ENCODE measurements at regions not wholly inside any gene's neighbourhood (a gene's known extent, or its start where the extent isn't known, plus 50 kb on each side); places are given as distances from the start of the nearest gene placed in this dataset.

DNA sequence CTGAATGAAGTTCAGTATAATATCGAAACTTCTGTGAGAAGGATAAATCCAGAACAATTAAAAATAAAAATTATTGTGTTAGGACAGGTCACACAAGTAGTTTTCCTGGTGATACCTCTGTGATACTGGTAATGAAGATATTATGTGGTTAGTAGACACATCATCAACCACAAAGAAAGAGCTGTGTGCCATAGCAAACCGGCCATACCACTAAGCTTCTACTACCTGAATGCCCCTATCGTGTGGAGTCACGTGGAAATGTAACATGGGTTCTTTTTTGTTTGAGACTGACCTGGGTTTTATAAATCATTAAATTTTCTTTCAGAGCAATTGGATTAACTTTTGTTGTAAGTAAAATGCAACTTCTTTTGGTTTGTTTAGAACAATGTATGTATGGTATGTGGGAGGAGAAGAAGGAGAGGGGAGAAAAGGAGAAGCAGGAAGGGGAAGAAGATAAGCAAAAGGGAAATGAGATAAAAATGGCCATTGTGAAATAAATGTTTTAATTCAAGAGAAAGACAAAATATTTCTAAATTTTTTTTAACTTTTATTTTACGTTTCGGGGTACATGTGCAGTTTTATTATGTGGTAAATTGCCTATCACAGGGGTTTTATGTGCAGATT is 58.2 kb upstream of the LRRC8B start:
- TF ChIP-seq SPI1 (IDR thresholded peaks at IDR 0.05; ENCODE audit: borderline replicate concordance, low read depth) (peak; percentile 79; the same call in 1 of the 2 replicates), GABPA (IDR thresholded peaks at IDR 0.05; ENCODE audit: low read depth) (no peak)
- TF ChIP-seq, protein P1, sequence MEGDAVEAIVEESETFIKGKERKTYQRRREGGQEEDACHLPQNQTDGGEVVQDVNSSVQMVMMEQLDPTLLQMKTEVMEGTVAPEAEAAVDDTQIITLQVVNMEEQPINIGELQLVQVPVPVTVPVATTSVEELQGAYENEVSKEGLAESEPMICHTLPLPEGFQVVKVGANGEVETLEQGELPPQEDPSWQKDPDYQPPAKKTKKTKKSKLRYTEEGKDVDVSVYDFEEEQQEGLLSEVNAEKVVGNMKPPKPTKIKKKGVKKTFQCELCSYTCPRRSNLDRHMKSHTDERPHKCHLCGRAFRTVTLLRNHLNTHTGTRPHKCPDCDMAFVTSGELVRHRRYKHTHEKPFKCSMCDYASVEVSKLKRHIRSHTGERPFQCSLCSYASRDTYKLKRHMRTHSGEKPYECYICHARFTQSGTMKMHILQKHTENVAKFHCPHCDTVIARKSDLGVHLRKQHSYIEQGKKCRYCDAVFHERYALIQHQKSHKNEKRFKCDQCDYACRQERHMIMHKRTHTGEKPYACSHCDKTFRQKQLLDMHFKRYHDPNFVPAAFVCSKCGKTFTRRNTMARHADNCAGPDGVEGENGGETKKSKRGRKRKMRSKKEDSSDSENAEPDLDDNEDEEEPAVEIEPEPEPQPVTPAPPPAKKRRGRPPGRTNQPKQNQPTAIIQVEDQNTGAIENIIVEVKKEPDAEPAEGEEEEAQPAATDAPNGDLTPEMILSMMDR (IDR thresholded peaks at IDR 0.05; ENCODE audit: insufficient read depth, low read length), result no peak
- Histone ChIP-seq H3K27ac (replicated peaks) (peak overlapping the region; percentile 76), H3K27me3 (ENCODE audit: insufficient read depth, poor library complexity, severe bottlenecking) (no peaks in the 10 kb centered on the region), H3K4me3 (replicated peaks; ENCODE audit: insufficient read depth, low read length) (0 out of 2 replicates have a peak overlapping the region, but pooled peaks have one; percentile 2)
- DNase-seq (ENCODE audit: low read depth in 1 of 2, low spot score in 1 of 2), result peak in 1 of 2 experiments; percentile 55

DNA sequence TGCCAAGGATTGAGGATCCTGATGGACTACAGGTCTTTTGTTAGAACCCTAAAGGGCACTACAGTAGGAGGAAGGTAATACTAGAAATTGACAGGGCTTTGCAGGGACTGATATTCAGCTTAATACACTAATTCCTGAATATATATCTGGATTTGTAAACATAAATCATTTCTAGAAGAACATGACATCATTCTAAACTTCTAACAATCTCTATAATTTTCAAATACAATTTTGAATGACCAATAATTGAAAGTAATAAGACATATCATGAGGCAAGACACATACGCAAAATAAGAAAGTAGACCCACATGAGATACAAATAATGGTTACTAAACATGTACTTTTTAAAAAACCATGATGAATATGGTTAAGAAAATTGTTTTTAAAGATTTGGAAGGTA is 52.4 kb upstream of the LRRC8B start:
- Histone ChIP-seq H3K4me3 (replicated peaks; ENCODE audit: insufficient read depth, low read length) (no peak overlapping the region), H3K27me3 (ENCODE audit: insufficient read depth, poor library complexity, severe bottlenecking) (no peaks in the 10 kb centered on the region), H3K27ac (replicated peaks) (no peak overlapping the region)
- no peak for TF ChIP-seq POLR2AphosphoS5 (IDR thresholded peaks at IDR 0.05; ENCODE audit: low read depth)
- no peak for TF ChIP-seq GABPA (IDR thresholded peaks at IDR 0.05; ENCODE audit: low read depth)
- TF ChIP-seq, protein P2, sequence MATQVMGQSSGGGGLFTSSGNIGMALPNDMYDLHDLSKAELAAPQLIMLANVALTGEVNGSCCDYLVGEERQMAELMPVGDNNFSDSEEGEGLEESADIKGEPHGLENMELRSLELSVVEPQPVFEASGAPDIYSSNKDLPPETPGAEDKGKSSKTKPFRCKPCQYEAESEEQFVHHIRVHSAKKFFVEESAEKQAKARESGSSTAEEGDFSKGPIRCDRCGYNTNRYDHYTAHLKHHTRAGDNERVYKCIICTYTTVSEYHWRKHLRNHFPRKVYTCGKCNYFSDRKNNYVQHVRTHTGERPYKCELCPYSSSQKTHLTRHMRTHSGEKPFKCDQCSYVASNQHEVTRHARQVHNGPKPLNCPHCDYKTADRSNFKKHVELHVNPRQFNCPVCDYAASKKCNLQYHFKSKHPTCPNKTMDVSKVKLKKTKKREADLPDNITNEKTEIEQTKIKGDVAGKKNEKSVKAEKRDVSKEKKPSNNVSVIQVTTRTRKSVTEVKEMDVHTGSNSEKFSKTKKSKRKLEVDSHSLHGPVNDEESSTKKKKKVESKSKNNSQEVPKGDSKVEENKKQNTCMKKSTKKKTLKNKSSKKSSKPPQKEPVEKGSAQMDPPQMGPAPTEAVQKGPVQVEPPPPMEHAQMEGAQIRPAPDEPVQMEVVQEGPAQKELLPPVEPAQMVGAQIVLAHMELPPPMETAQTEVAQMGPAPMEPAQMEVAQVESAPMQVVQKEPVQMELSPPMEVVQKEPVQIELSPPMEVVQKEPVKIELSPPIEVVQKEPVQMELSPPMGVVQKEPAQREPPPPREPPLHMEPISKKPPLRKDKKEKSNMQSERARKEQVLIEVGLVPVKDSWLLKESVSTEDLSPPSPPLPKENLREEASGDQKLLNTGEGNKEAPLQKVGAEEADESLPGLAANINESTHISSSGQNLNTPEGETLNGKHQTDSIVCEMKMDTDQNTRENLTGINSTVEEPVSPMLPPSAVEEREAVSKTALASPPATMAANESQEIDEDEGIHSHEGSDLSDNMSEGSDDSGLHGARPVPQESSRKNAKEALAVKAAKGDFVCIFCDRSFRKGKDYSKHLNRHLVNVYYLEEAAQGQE (IDR thresholded peaks at IDR 0.05; ENCODE audit: insufficient replicate concordance, low read depth), result no peak
- TF ChIP-seq, protein P1 (IDR thresholded peaks at IDR 0.05; ENCODE audit: insufficient read depth, low read length), result no peak
- TF ChIP-seq SPI1 (IDR thresholded peaks at IDR 0.05; ENCODE audit: borderline replicate concordance, low read depth), result no peak
- DNase-seq (ENCODE audit: low read depth in 1 of 2, low spot score in 1 of 2), result no peak

DNA sequence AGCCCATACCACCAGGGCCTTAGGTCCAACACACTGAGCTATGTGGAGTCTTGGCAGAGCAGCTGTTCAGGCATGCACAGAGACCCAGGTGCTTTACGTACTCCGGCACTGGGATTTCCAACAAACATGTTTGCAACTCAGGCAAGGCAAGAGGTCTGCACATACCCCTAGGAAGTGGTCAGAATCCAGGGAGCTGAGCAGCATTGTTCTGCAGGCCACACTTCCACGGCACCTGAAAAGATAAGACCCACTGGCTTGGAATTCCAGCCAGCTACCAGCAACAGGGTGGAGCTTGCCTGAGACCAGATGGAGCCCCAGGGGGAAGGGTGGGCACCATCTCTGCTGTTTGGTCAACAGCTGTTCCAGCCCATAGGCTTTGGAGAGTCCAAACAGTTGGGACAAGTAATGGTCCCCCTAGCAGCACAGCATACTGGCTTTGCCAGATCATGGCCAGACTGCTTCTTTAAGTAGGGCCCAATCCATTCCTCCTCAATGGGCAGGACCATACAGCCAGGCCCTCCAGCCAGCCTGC is 51.7 kb upstream of the LRRC8B start:
- Histone ChIP-seq H3K4me3 (replicated peaks; ENCODE audit: insufficient read depth, low read length) (no peak overlapping the region), H3K27ac (replicated peaks) (no peak overlapping the region), H3K27me3 (ENCODE audit: insufficient read depth, poor library complexity, severe bottlenecking) (no peaks in the 10 kb centered on the region)
- no peak for DNase-seq (ENCODE audit: low read depth in 1 of 2, low spot score in 1 of 2)
- TF ChIP-seq, protein P1 (IDR thresholded peaks at IDR 0.05; ENCODE audit: insufficient read depth, low read length), result no peak
- TF ChIP-seq SPI1 (IDR thresholded peaks at IDR 0.05; ENCODE audit: borderline replicate concordance, low read depth) (no peak), GABPA (IDR thresholded peaks at IDR 0.05; ENCODE audit: low read depth) (no peak), POLR2AphosphoS5 (IDR thresholded peaks at IDR 0.05; ENCODE audit: low read depth) (no peak)
- TF ChIP-seq, protein P2 (IDR thresholded peaks at IDR 0.05; ENCODE audit: insufficient replicate concordance, low read depth), result no peak
